ENCODE measurements at regions not wholly inside any gene's neighbourhood (a gene's known extent, or its start where the extent isn't known, plus 50 kb on each side); places are given as distances from the start of the nearest gene placed in this dataset.

DNA sequence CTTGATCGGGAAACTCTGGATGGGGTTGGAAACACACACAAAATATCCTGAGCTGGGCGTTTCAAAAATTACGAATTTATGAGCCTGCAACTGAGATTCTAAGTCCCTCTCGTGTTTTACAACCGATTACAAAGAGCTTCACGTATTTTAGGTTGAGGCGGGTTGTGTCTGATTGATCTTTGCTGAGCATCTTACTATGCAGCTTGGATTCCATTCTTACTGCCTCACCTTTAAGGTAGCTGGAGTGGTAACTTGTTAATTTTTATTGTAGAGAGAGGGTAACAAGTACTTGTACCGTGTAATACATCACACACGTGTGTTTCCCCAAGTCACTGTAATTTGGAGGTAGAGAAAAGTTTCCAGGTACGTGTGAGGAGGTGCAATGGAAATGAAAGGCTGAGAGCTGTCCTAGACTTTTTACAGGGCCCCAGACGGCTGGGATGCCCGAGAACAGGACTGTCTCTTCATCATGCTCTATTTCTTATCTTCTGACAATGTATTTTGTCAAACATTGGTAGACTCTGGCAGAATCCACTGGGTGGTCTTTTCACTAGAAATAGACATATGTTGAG, 97.8 kb upstream of the TENM3 start:
- H3K27me3 ChIP-seq (ENCODE audit: control insufficient read depth, insufficient read depth, low read length), result peaks cover 12% of the 10 kb centered on the region
- intact Hi-C loops (cut with DNase I), result no loop called here
- FAIRE-seq, result no peak

DNA sequence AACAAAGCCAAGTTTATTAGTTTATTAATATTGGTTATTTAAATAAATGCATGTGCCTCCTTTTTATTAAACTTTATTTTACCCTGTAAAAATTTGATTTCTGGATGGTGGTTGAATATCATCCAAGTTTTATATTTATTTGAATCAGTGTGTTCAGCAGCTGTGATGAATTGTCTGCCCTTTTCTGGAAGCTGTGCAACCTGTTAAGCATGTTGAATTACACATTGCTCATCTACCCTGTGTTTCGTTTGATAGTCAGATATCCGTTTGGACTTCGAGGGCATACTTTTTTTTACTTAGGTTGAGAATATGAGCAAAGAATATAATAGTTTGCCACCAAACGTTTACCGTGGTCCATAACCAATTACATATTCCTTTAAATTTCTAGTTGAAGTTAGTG, 95.8 kb upstream of the TENM3 start:
- H3K27me3 ChIP-seq (ENCODE audit: control insufficient read depth, insufficient read depth, low read length), result peaks cover 2% of the 10 kb centered on the region
- H3K9me3 ChIP-seq (ENCODE audit: control insufficient read depth in 2 of 3, insufficient read depth in 1 of 3, low read length in 3 of 3), result no peaks in the 10 kb centered on the region
- H3K9ac ChIP-seq (ENCODE audit: low read length in 3 of 3), result no peak overlapping the region
- TF ChIP-seq, protein P1, sequence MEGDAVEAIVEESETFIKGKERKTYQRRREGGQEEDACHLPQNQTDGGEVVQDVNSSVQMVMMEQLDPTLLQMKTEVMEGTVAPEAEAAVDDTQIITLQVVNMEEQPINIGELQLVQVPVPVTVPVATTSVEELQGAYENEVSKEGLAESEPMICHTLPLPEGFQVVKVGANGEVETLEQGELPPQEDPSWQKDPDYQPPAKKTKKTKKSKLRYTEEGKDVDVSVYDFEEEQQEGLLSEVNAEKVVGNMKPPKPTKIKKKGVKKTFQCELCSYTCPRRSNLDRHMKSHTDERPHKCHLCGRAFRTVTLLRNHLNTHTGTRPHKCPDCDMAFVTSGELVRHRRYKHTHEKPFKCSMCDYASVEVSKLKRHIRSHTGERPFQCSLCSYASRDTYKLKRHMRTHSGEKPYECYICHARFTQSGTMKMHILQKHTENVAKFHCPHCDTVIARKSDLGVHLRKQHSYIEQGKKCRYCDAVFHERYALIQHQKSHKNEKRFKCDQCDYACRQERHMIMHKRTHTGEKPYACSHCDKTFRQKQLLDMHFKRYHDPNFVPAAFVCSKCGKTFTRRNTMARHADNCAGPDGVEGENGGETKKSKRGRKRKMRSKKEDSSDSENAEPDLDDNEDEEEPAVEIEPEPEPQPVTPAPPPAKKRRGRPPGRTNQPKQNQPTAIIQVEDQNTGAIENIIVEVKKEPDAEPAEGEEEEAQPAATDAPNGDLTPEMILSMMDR (IDR thresholded peaks at IDR 0.05; ENCODE audit: borderline replicate concordance, extremely low read depth, insufficient read depth), result no peak
- H3K4me1 ChIP-seq (ENCODE audit: control insufficient read depth in 2 of 3, insufficient read depth in 2 of 3, low read depth in 1 of 3, low read length in 3 of 3), result peaks cover 0 to 6% (median 0%) of the 10 kb centered on the region in 3 donors
- no peak overlapping the region for H3K4me3 ChIP-seq (ENCODE audit: low read length in 3 of 3)
- no peak for FAIRE-seq
- no peak for DNase-seq
- intact Hi-C loops (cut with DNase I), result no loop called here
- H3K36me3 ChIP-seq (ENCODE audit: control insufficient read depth in 2 of 3, insufficient read depth in 3 of 3, low read length in 3 of 3), result no peaks in the 10 kb centered on the region
- H3K27ac ChIP-seq (ENCODE audit: low read depth in 2 of 2, low read length in 2 of 2), result no peak overlapping the region

More for the DNA sequence above, 97.8 kb upstream of the TENM3 start:
- no peak overlapping the region for H3K27ac ChIP-seq (ENCODE audit: low read depth in 2 of 2, low read length in 2 of 2)
- TF ChIP-seq, protein P1 (IDR thresholded peaks at IDR 0.05; ENCODE audit: borderline replicate concordance, extremely low read depth, insufficient read depth), result no peak
- H3K36me3 ChIP-seq (ENCODE audit: control insufficient read depth in 2 of 3, insufficient read depth in 3 of 3, low read length in 3 of 3), result no peaks in the 10 kb centered on the region
- peak overlapping the region in 2 of 3 donors; percentile 53 to 58 for H3K4me3 ChIP-seq (ENCODE audit: low read length in 3 of 3)
- DNase-seq, result peak in 2 of 5 donors; percentile 13 to 66
- H3K9me3 ChIP-seq (ENCODE audit: control insufficient read depth in 2 of 3, insufficient read depth in 1 of 3, low read length in 3 of 3), result no peaks in the 10 kb centered on the region
- H3K9ac ChIP-seq (ENCODE audit: low read length in 3 of 3), result peak overlapping the region in 2 of 3 donors; percentile 40 to 51
- H3K4me1 ChIP-seq (ENCODE audit: control insufficient read depth in 2 of 3, insufficient read depth in 2 of 3, low read depth in 1 of 3, low read length in 3 of 3), result peaks cover 0 to 6% (median 0%) of the 10 kb centered on the region in 3 donors

DNA sequence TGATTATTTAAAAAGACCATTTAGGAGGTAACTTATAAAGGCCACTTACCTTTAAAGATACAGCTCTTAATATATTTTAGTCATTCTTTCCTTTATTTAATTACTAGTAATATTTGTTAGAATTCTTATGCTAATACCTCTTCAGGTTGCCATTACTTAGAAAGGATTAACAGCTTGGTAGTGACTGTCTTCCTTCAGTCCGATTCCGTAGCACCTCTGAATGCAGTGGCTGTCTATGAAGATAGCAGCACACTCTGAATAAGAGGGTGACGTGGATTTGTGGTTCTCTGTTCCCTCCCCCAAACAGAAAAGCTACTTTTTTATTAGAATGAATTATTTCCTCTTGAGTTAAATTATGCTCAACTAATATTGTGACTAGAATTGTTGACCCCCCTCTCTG, 92.6 kb upstream of the TENM3 start:
- H3K27ac ChIP-seq (ENCODE audit: low read depth in 2 of 2, low read length in 2 of 2), result no peak overlapping the region
- TF ChIP-seq, protein P1 (IDR thresholded peaks at IDR 0.05; ENCODE audit: borderline replicate concordance, extremely low read depth, insufficient read depth), result no peak
- intact Hi-C loops (cut with DNase I), result no loop called here

DNA sequence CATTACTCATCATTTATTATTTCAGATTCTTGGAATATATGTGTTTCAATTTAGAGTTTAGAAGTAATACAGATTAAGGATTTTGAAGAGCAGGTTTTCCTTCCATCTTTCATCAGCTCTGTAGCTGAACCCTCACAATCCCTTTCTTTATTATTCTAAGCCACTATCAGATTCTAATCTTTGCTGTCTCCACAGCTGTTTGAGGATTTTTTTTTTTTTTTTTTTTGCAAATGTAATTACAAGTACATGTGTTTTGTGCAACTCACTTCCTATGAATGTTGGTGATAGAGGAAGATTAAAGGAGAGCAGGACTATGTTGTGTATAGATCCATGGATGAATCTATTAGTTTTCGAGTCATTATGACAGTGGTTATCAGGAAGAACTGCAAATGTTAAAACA, 87.4 kb upstream of the TENM3 start:
- DNase-seq (no peak), FAIRE-seq (no peak)
- H3K36me3 ChIP-seq (ENCODE audit: control insufficient read depth in 2 of 3, insufficient read depth in 3 of 3, low read length in 3 of 3), result no peaks in the 10 kb centered on the region
- no peaks in the 10 kb centered on the region for H3K4me1 ChIP-seq (ENCODE audit: control insufficient read depth in 2 of 3, insufficient read depth in 2 of 3, low read depth in 1 of 3, low read length in 3 of 3)
- no peaks in the 10 kb centered on the region for H3K27me3 ChIP-seq (ENCODE audit: control insufficient read depth, insufficient read depth, low read length)
- H3K9ac ChIP-seq (ENCODE audit: low read length in 3 of 3), result no peak overlapping the region
- H3K9me3 ChIP-seq (ENCODE audit: control insufficient read depth in 2 of 3, insufficient read depth in 1 of 3, low read length in 3 of 3), result no peaks in the 10 kb centered on the region
- intact Hi-C loops (cut with DNase I), result no loop called here
- no peak overlapping the region for H3K4me3 ChIP-seq (ENCODE audit: low read length in 3 of 3)
- TF ChIP-seq, protein P1 (IDR thresholded peaks at IDR 0.05; ENCODE audit: borderline replicate concordance, extremely low read depth, insufficient read depth), result no peak
- no peak overlapping the region for H3K27ac ChIP-seq (ENCODE audit: low read depth in 2 of 2, low read length in 2 of 2)

More for the DNA sequence above, 92.6 kb upstream of the TENM3 start:
- no peak for FAIRE-seq
- DNase-seq, result no peak
- H3K27me3 ChIP-seq (ENCODE audit: control insufficient read depth, insufficient read depth, low read length), result no peaks in the 10 kb centered on the region
- no peaks in the 10 kb centered on the region for H3K4me1 ChIP-seq (ENCODE audit: control insufficient read depth in 2 of 3, insufficient read depth in 2 of 3, low read depth in 1 of 3, low read length in 3 of 3)
- no peaks in the 10 kb centered on the region for H3K9me3 ChIP-seq (ENCODE audit: control insufficient read depth in 2 of 3, insufficient read depth in 1 of 3, low read length in 3 of 3)
- no peak overlapping the region for H3K9ac ChIP-seq (ENCODE audit: low read length in 3 of 3)
- H3K36me3 ChIP-seq (ENCODE audit: control insufficient read depth in 2 of 3, insufficient read depth in 3 of 3, low read length in 3 of 3), result no peaks in the 10 kb centered on the region
- no peak overlapping the region for H3K4me3 ChIP-seq (ENCODE audit: low read length in 3 of 3)

Measured in kidney (tissue), 13 donors.